PFSK-1 (cell line): ENCODE measurements at regions not wholly inside any gene's neighbourhood (a gene's known extent, or its start where the extent isn't known, plus 50 kb on each side); places are given as distances from the start of the nearest gene placed in this dataset.

Experiments
- FOXP2 ChIP-seq: optimal IDR thresholded peaks from 2 replicates; pipeline ENCODE3; 2011; ENCODE audit warnings: borderline replicate concordance, control low read depth, inconsistent platforms; ENCODE audit not compliant: insufficient read depth; ENCODE audit errors: extremely low read length, extremely low read depth
- POLR2AphosphoS5 ChIP-seq: IDR thresholded peaks from 2 replicates; pipeline ENCODE4 v1.6.1; 2012; ENCODE audit warnings: low read depth, mild to moderate bottlenecking, control low read depth, low read length, moderate library complexity
- SIN3A ChIP-seq: IDR thresholded peaks from 2 replicates; pipeline ENCODE4 v1.6.1; 2012; ENCODE audit warnings: mild to moderate bottlenecking, low read length, moderate library complexity, borderline replicate concordance; ENCODE audit not compliant: insufficient read depth
- TAF1 ChIP-seq: IDR thresholded peaks from 2 replicates; pipeline ENCODE4 v1.6.1; 2012; ENCODE audit warnings: low read length, control low read depth, borderline replicate concordance; ENCODE audit not compliant: insufficient read depth
- TF ChIP-seq, protein P1 (sequence below), 2 experiments: IDR thresholded peaks; 2 replicates each; pipeline versions ENCODE4 v1.6.1 to v1.8.0; 2011 to 2012; ENCODE audit warnings: low read depth in 2 of 2, low read length in 2 of 2, control low read depth in 1 of 2, inconsistent platforms in 1 of 2, mild to moderate bottlenecking in 1 of 2, moderate library complexity in 1 of 2; ENCODE audit not compliant: insufficient read depth in 1 of 2

DNA sequence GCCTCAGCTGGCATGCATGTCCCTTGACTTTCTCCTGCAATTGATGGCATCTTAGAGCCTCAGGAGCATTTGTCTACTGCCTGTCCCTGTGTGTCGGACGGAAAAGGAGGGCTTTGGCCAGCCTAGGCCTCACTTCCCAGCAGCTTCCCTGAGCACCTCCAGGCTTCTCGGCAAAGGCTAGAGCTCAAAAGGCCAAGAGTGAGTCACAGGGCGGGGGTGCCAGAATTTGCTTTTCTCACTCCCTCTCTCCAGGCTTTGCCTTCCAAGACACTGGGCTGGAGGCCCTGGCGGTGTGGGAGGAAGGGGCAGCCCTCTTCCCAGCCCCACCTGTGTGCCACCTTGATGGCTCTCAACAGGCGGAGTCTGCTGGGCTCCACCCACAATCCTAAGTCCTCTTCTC lies 107.3 kb upstream of the MAF start:
- TF ChIP-seq POLR2AphosphoS5, result no peak
- TF ChIP-seq, protein P1, sequence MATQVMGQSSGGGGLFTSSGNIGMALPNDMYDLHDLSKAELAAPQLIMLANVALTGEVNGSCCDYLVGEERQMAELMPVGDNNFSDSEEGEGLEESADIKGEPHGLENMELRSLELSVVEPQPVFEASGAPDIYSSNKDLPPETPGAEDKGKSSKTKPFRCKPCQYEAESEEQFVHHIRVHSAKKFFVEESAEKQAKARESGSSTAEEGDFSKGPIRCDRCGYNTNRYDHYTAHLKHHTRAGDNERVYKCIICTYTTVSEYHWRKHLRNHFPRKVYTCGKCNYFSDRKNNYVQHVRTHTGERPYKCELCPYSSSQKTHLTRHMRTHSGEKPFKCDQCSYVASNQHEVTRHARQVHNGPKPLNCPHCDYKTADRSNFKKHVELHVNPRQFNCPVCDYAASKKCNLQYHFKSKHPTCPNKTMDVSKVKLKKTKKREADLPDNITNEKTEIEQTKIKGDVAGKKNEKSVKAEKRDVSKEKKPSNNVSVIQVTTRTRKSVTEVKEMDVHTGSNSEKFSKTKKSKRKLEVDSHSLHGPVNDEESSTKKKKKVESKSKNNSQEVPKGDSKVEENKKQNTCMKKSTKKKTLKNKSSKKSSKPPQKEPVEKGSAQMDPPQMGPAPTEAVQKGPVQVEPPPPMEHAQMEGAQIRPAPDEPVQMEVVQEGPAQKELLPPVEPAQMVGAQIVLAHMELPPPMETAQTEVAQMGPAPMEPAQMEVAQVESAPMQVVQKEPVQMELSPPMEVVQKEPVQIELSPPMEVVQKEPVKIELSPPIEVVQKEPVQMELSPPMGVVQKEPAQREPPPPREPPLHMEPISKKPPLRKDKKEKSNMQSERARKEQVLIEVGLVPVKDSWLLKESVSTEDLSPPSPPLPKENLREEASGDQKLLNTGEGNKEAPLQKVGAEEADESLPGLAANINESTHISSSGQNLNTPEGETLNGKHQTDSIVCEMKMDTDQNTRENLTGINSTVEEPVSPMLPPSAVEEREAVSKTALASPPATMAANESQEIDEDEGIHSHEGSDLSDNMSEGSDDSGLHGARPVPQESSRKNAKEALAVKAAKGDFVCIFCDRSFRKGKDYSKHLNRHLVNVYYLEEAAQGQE (IDR thresholded peaks at IDR 0.05; ENCODE audit: insufficient read depth in 1 of 2, low read depth in 2 of 2, low read length in 2 of 2), result no peak
- no peak for TF ChIP-seq SIN3A
- no peak for TF ChIP-seq TAF1
- TF ChIP-seq FOXP2, result no peak
